BJ (cell line): ENCODE measurements at regions not wholly inside any gene's neighbourhood (a gene's known extent, or its start where the extent isn't known, plus 50 kb on each side); places are given as distances from the start of the nearest gene placed in this dataset.

Experiments
- CTCF ChIA-PET: fragments of 350-600 bp; formaldehyde crosslinking; extraction: SDS; loops from one replicate; lab custom pipeline; 2021; ENCODE audit warnings: antibody characterized with exemption, inconsistent platforms; lab: Yijun Ruan, JAX
- POLR2A ChIA-PET: fragments of 300-600 bp; sonication (Branson Sonifier 250); formaldehyde crosslinking; extraction: SDS; loops from one replicate; lab custom pipeline; 2021; ENCODE audit warnings: antibody characterized with exemption; lab: Charles Lee
- DNase-seq: peaks from one replicate; pipeline ENCODE4 v3.0.0-alpha.2; 2011; ENCODE audit warnings: low read depth
- H3K27me3 ChIP-seq: 2 replicates; pipeline ENCODE4 v1.6.0; 2011; ENCODE audit warnings: low read length; ENCODE audit not compliant: control insufficient read depth, insufficient read depth
- H3K36me3 ChIP-seq: 2 replicates; pipeline ENCODE4 v1.5.1; 2011; ENCODE audit warnings: low read length; ENCODE audit not compliant: control insufficient read depth, insufficient read depth
- H3K4me3 ChIP-seq: 2 replicates; pipeline ENCODE4 v1.5.1; 2011; ENCODE audit warnings: low read depth, mild to moderate bottlenecking, control low read depth, low read length
- TF ChIP-seq, protein P1 (sequence below): IDR thresholded peaks from 2 replicates; pipeline ENCODE4 v1.5.1; 2011; ENCODE audit warnings: low read depth, mild to moderate bottlenecking, control low read depth, inconsistent platforms, low read length, moderate library complexity; ENCODE audit not compliant: insufficient read depth

DNA sequence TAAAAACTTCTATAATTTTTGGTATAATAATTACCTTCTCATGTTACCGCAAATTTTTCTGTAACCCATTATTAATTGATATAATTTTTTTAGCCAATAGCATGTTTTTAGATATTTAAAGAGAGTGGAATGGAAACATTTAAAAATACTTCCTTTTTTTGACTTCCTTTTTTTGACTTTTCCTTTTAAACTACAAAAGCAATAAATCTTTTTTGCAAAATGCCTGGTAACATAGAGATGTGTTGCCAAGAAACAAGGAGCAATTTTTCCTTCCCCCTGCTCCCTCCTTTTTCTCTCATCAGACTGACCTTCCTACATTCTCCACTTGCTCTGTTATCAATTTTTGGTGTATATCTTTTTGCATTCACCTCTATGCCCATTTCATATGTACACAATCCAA is 666.2 kb downstream of the ADGRL2 start:
- TF ChIP-seq, protein P1, sequence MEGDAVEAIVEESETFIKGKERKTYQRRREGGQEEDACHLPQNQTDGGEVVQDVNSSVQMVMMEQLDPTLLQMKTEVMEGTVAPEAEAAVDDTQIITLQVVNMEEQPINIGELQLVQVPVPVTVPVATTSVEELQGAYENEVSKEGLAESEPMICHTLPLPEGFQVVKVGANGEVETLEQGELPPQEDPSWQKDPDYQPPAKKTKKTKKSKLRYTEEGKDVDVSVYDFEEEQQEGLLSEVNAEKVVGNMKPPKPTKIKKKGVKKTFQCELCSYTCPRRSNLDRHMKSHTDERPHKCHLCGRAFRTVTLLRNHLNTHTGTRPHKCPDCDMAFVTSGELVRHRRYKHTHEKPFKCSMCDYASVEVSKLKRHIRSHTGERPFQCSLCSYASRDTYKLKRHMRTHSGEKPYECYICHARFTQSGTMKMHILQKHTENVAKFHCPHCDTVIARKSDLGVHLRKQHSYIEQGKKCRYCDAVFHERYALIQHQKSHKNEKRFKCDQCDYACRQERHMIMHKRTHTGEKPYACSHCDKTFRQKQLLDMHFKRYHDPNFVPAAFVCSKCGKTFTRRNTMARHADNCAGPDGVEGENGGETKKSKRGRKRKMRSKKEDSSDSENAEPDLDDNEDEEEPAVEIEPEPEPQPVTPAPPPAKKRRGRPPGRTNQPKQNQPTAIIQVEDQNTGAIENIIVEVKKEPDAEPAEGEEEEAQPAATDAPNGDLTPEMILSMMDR: no peak
- ChIA-PET CTCF (no interaction called here), POLR2A (no interaction called here)
- H3K36me3 ChIP-seq: no peaks in the 10 kb centered on the region
- no peak overlapping the region for H3K4me3 ChIP-seq
- no peak for DNase-seq
- H3K27me3 ChIP-seq: no peaks in the 10 kb centered on the region

GRCh38 chr1:82466416-82466815 is 665.7 kb downstream of the ADGRL2 start:
- CTCF ChIA-PET: no interaction called here

GRCh38 chr1:82465024-82465423 is 664.3 kb downstream of the ADGRL2 start:
- TF ChIP-seq, protein P1: no peak
- no peak for DNase-seq
- H3K4me3 ChIP-seq: no peak overlapping the region
- no peaks in the 10 kb centered on the region for H3K36me3 ChIP-seq
- no peaks in the 10 kb centered on the region for H3K27me3 ChIP-seq
- POLR2A ChIA-PET: no interaction called here
- CTCF ChIA-PET: no interaction called here

More at GRCh38 chr1:82466416-82466815, 665.7 kb downstream of the ADGRL2 start:
- POLR2A ChIA-PET: no interaction called here
- H3K27me3 ChIP-seq: no peaks in the 10 kb centered on the region
- TF ChIP-seq, protein P1: no peak
- no peak for DNase-seq
- H3K4me3 ChIP-seq: no peak overlapping the region
- no peaks in the 10 kb centered on the region for H3K36me3 ChIP-seq

DNA sequence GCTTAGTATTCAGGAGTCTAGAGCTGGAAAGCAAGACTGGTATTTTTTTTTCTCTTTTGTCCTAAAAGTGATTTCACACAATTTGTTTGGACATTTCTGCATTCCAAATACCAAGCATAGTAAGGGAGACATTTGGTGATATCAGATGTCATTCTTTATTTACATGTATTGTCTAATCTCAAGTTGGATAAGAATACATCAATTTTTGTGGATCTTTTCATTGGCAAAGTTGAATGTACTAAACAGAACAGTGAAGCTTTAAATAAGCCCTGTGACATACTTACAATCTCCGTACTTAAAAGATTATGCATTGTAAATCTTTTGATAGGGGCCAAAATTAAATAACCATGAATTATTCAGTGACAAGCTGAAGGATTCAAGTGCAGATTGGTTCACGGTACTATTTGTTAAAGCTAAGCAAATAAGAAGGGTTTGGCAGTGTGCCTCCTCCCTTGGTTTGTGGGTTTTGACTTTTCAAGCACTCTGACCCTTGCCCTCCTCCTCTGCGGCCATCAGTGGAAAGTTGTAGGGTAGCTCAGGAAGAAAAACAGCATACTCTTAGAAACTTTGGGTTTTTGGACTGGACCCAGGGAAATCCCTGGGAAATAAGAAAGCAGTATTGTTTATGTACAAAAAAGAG is 663.7 kb downstream of the ADGRL2 start:
- no peak for DNase-seq
- CTCF ChIA-PET: no interaction called here
- no peaks in the 10 kb centered on the region for H3K27me3 ChIP-seq
- no peaks in the 10 kb centered on the region for H3K36me3 ChIP-seq
- POLR2A ChIA-PET: no interaction called here
- TF ChIP-seq, protein P1: no peak
- H3K4me3 ChIP-seq: no peak overlapping the region

GRCh38 chr1:82463951-82464350 is 663.2 kb downstream of the ADGRL2 start:
- TF ChIP-seq, protein P1: no peak
- CTCF ChIA-PET: no interaction called here
- Histone ChIP-seq H3K36me3 (no peaks in the 10 kb centered on the region), H3K4me3 (no peak overlapping the region), H3K27me3 (no peaks in the 10 kb centered on the region)
- POLR2A ChIA-PET: no interaction called here
- DNase-seq: no peak
